ENCODE measurements at regions not wholly inside any gene's neighbourhood (a gene's known extent, or its start where the extent isn't known, plus 50 kb on each side); places are given as distances from the start of the nearest gene placed in this dataset.
A peak's percentile ranks its signal among the peaks of the same experiment; 100 is the strongest.

GRCh38 chr9:16985559-16986348, 115.3 kb upstream of the BNC2 start (continued):
- TF ChIP-seq FOS (IDR thresholded peaks at IDR 0.05; ENCODE audit: low read depth, low read length) = 0 out of 2 replicates have a peak, but pooled peaks have one; percentile 28
- peak; percentile 60; the same call in 1 of the 2 replicates for TF ChIP-seq MXI1 (IDR thresholded peaks at IDR 0.05; ENCODE audit: borderline replicate concordance, low read depth, low read length)

DNA sequence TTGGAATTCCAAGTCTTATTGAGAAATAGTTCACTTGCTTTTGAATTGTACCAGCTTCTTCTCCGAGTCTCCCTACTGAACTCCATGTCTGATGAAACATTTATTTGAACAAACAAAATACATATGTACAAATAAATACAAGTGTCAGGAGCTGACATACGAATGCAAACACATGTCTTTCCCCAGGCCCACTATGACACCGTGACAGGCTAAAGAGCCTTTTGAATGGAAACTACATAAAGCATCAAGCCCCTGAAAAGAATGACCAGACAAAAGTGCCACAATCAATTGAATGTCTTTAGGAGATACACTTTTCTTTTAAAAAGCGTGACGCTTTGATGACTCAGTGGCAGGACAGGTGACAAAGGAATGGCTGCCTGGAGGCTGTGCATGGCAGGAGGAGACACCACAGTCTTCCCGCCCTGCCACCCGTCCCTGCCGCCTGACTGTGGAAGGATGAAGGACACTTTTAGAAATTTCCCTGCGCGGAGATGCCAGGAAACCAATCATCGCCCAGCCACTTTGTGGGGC, 112.4 kb upstream of the BNC2 start:
- H3K56ac ChIP-seq (ENCODE audit: extremely low read depth, insufficient read depth, low read length) = no peak overlapping the region
- H2AFZ ChIP-seq (replicated peaks; ENCODE audit: low read length, poor library complexity) = no peak overlapping the region
- H2AK5ac ChIP-seq (ENCODE audit: low read depth, low read length) = no peak overlapping the region
- H3K14ac ChIP-seq (replicated peaks; ENCODE audit: low read depth, low read length) = no peak overlapping the region
- ATAC-seq (ENCODE audit: low read depth) (no peak), DNase-seq (no peak)
- peak overlapping the region; percentile 24; the same call in 1 of the 2 replicates for H3K4ac ChIP-seq (ENCODE audit: low read depth, low read length)
- intact Hi-C loops (cut with micrococcal nuclease) (loop anchor here (5.0 kb wide), 1 partner anchor 134 kb away; no protein-coding TSS in a partner anchor), dilution Hi-C loops (cut with HindIII; ENCODE audit: low sequenced_read_pairs, unreplicated experiment) (no loop called here), in situ Hi-C loops (cut with MboI; ENCODE audit: low sequenced_read_pairs) (no loop called here)
- no peaks in the 10 kb centered on the region for H3K27me3 ChIP-seq (ENCODE audit: control insufficient read depth, insufficient read depth, low read length)
- no peaks in the 10 kb centered on the region for H4K20me1 ChIP-seq (ENCODE audit: insufficient read depth, low read length)
- no peak overlapping the region for H3K27ac ChIP-seq (ENCODE audit: insufficient read depth, low read length)
- H3K18ac ChIP-seq (ENCODE audit: low read depth, low read length) = no peak overlapping the region
- TF ChIP-seq MXI1 (IDR thresholded peaks at IDR 0.05; ENCODE audit: borderline replicate concordance, low read depth, low read length) = no peak
- TF ChIP-seq BHLHE40 (IDR thresholded peaks at IDR 0.05; ENCODE audit: low read depth, low read length) = no peak
- no peak for TF ChIP-seq FOS (IDR thresholded peaks at IDR 0.05; ENCODE audit: low read depth, low read length)
- TF ChIP-seq, protein P1, sequence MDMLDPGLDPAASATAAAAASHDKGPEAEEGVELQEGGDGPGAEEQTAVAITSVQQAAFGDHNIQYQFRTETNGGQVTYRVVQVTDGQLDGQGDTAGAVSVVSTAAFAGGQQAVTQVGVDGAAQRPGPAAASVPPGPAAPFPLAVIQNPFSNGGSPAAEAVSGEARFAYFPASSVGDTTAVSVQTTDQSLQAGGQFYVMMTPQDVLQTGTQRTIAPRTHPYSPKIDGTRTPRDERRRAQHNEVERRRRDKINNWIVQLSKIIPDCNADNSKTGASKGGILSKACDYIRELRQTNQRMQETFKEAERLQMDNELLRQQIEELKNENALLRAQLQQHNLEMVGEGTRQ (IDR thresholded peaks at IDR 0.05; ENCODE audit: low read depth, low read length) = no peak
- no peak for TF ChIP-seq CEBPB (IDR thresholded peaks at IDR 0.05; ENCODE audit: low read depth, low read length)
- TF ChIP-seq, protein P2, sequence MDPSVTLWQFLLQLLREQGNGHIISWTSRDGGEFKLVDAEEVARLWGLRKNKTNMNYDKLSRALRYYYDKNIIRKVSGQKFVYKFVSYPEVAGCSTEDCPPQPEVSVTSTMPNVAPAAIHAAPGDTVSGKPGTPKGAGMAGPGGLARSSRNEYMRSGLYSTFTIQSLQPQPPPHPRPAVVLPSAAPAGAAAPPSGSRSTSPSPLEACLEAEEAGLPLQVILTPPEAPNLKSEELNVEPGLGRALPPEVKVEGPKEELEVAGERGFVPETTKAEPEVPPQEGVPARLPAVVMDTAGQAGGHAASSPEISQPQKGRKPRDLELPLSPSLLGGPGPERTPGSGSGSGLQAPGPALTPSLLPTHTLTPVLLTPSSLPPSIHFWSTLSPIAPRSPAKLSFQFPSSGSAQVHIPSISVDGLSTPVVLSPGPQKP (IDR thresholded peaks at IDR 0.05; ENCODE audit: borderline replicate concordance, low read depth, low read length) = no peak
- no peak for TF ChIP-seq RCOR1 (IDR thresholded peaks at IDR 0.05; ENCODE audit: insufficient replicate concordance, low read length)
- TF ChIP-seq MAZ (IDR thresholded peaks at IDR 0.05; ENCODE audit: borderline replicate concordance, low read depth, low read length) = no peak
- H3K9me3 ChIP-seq (ENCODE audit: control insufficient read depth, insufficient read depth, low read length) = no peaks in the 10 kb centered on the region
- no peaks in the 10 kb centered on the region for H3K36me3 ChIP-seq (ENCODE audit: control insufficient read depth, insufficient read depth, low read length)
- no peak overlapping the region for H3K4me2 ChIP-seq (ENCODE audit: low read depth, low read length)
- 100% methylated on average over 3 of the region's 11 CpGs; no CpG with 5 or more reads in 1 of the 2 experiments for WGBS, 2 experiments (ENCODE audit: extremely low coverage in 2 of 2, insufficient read length in 1 of 2)
- no peak overlapping the region for H4K8ac ChIP-seq (ENCODE audit: low read depth in 2 of 2, low read length in 2 of 2)
- H4K5ac ChIP-seq (ENCODE audit: low read depth, low read length) = no peak overlapping the region
- no TSS peak for BruUV-seq (replicated peaks)
- H2BK120ac ChIP-seq (ENCODE audit: low read depth, low read length) = no peak overlapping the region
- ChIA-PET POLR2A (ENCODE audit: unreplicated experiment) (no interaction called here), CTCF (interaction anchor here (0.5 kb wide), 1 partner anchor 349 kb away, joined by 3 read pairs; no protein-coding TSS in a partner anchor)
- H3K4me1 ChIP-seq (ENCODE audit: control insufficient read depth, insufficient read depth, low read length) = peaks cover 16% of the 10 kb centered on the region
- no peak overlapping the region for H2BK5ac ChIP-seq (ENCODE audit: low read depth, low read length, poor library complexity, severe bottlenecking)
- H2BK15ac ChIP-seq (ENCODE audit: low read depth, low read length) = no peak overlapping the region
- no peak overlapping the region for H2BK20ac ChIP-seq (ENCODE audit: low read depth, low read length)
- H4K91ac ChIP-seq (ENCODE audit: insufficient read depth, low read depth, low read length) = no peak overlapping the region
- no peak overlapping the region for H3K4me3 ChIP-seq (ENCODE audit: insufficient read depth, low read depth, low read length)
- no peak overlapping the region for H3K23ac ChIP-seq (ENCODE audit: low read depth, low read length)
- no peak overlapping the region for H2AK9ac ChIP-seq (replicated peaks; ENCODE audit: low read depth, low read length, poor library complexity)
- no peaks in the 10 kb centered on the region; a peak in 1 of 4 replicates for H3K79me1 ChIP-seq (ENCODE audit: low read depth in 1 of 2, low read length in 2 of 2)
- no peak overlapping the region for H3K9ac ChIP-seq (ENCODE audit: low read depth, low read length)
- peaks cover 12% of the 10 kb centered on the region for H3K9me1 ChIP-seq (ENCODE audit: insufficient read depth, low read length)

All from IMR-90 (cell line).